Fibroblast of skin of abdomen (primary cell): ENCODE measurements at regions not wholly inside any gene's neighbourhood (a gene's known extent, or its start where the extent isn't known, plus 50 kb on each side); places are given as distances from the start of the nearest gene placed in this dataset.

Experiments
- DNase-seq: peaks from one replicate; pipeline ENCODE4 v3.0.0-alpha.2; 2013

DNA sequence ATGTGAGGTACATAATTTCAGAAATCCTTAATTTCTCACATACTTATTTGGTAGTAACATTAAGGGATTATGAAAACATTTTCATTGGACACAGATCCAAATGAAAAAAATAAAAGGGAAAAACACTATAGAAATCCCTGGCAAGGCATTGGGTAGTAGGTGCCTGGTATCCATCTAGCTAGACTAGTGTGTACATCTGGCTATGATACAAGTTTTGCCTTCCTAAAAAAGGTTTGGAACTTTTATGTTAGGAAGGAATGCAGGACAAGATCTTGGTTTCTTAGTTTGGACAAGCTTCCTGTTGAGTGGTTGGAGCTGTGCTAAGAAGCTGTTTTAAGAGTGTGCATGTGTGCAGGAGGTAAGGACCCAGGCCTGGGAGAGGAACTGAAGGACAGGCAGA is 252.3 kb upstream of the GLI3 start:
- no peak for DNase-seq

DNA sequence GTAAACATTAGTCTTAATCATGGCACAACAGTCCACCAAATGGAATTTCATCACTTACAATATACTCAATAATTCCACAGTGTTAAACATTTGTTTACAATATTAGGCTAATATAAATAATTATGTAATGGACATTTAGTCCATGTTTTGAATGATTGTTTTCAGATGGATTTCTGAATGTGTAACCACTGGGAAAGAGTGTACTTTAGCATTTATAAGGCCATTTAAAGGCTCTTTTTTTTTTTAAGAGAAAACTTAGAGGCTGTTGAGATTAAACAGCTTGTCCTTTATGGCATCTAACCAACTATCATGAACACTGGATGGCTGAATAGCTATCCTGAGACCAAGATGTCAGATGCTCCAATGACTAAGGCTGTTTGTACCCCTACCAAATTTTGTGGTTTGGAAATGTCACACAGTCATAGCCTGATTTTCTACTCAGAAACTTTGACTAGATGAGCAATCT is 248.3 kb upstream of the GLI3 start:
- DNase-seq = no peak

DNA sequence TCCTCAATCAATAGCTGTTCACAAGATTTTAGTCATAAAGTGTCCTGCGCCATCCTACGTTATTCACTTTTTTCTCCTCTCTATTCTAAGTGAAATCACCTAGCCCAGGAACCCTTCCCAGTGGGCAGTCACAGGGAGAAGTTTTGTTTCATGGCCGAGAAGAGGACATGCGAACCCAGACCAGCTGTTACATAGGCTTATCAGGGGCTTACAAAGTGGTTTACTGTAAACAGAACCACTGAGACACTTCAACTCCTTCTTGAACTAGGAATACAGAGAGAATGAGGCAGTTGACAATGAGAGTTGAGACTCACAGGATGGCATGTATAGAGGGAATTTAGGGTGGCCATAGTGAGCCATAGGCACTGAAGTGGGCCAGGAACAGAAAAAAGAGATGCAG is 246.9 kb upstream of the GLI3 start:
- no peak for DNase-seq

DNA sequence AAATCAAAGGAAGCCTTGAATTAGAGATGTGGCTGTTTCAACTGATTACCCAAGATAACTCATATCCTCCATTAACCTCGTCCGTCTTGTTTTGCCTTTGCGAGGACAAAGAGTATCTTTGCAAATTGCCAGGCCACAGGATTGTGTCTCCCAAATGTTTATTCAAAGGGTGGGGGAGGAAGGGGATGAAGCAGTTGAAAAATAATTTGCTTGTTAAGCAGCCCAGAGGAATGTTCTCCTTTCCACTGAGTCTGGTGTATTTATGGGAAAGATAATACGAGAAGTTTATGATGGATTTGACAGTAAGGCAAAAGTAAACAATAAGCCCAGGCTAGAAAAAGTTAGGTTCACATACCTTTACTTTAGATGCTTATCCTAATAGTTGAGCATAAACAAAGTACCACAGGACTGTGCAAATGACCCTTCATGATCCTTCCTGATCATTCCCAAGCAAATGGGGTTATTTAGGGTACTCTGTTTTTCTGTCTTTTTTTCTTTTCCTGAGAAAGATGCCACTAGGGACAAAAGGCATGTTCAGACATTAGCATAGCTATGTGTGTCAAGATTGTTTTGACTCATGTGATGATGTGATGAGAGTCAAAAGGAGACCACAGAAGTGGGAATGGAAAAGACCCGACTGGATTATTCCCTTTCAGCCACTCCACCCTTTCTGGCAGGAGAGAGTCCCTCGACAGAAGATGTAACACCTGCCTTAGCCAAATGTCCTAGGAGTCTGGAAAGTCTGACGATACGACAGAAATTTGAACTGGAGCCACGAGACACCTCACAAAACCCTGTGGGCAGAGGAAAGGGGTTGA is 243.0 kb upstream of the GLI3 start:
- peak; percentile 58 for DNase-seq

DNA sequence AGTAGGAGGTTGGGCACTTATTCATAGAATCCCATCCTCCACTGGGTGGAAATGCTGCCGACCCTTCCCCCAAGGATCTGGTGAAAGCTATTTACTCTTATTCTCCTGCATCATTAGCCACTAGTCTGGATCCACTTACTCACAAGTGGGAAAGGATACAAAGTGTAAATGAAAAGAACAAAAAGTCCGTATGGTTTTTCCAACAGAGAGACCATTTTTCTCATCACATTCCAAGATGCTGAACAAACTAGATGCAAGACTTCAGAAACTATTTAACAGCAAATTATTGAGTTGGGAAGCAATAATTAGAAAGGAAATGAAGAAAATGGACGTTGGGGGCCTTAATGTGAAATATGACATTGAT is 242.4 kb upstream of the GLI3 start:
- no peak for DNase-seq

DNA sequence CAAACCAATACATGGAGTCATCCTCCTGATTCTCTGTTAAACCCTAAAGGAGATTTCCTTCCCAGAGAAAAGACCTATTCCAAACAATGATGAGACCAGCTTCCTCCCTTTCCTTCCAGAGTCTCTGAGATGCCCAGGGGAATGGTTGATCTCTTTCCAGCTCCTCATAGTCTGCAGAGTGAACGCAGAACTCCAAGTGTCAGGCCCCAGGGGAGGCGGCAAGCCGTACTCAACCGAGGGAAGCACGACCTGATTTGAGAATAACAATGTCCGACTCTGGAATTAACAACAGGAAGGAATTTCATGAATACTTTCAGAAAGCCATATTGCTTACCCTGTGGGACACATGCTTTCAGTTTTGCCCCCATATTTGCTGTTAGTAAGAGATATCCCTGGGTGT is 241.7 kb upstream of the GLI3 start:
- DNase-seq = no peak

DNA sequence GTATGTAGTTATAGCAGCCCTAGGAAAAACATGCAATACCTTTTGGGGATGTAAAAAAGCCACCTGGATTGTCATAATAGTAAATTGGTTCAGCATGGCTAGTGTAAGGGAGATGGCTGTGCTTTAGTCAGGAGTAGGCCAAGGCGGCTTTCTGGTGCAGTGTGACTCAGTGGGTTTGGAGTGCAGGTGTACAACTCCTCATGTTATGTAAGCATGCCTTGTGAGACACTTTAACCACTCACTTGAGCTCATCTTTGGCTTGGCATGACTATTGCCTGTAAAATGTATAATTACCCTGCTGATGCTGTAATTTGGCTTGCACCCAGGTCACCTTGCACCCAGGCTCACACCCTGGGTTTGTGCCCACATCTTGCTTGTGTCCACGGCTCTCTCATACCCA is 239.2 kb upstream of the GLI3 start:
- DNase-seq = no peak

DNA sequence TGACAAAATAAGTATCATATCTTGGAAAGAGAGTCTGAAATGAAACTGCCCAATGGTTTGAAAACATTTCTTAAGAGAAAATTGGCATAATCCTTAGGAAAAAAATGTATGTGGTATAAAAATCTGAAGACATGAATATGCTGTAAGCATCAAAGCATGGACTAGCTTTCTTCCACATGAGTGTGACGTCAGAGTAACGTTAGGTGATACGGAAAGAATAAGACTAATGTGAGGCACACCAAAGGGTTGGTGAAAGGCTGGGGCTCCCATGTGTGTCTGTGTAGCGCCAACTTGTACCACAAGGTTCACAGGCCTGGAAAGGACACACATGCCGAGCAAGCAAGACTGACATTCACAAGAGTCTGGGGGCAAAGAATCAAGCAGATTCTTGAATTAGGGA is 238.1 kb upstream of the GLI3 start:
- no peak for DNase-seq

DNA sequence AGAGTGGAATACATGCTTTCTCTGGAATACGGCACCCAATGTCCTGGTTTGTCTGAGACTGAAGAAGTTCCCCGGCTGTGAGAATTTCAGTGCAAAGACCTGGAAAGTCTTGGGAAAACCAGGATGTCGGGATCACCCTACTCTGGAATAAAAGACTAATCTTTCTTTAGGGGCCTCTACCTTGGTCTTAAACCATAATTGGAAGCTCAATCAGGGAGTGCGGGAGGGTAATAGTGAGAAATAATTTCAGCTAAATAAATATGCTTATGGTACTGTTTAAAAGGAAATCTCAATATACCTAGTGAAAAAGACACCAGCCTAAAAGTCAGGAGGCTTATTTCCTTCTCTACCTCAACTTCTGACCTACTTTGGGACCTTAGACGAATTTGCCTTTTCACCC is 236.1 kb upstream of the GLI3 start:
- DNase-seq = no peak

DNA sequence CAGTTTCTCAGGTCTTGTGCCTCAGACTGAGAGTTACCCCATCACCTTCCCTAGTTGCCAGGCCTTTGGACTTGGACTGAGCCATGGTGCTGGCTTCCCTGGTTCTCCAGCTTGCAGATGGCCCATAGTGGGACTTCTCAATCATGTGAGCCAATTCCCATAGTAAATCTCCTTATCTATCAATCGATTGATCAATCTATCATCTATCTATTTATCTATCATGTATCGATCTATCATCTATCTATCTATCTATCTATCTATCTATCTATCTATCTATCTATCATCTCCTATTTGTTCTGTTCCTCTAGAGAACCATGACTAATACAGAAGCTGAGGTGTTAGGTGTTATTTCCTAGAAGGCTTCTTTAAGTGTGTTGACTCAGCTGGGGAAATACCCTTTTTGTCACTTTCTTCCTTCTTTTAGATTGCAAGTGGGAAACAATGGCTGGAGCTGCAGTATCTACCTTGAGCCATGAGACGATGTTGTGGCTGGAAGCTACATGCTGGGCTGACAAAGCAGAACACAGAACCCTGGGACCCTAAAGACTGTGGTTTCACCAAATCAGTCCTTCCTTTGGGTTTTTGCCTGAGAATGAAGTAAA is 234.7 kb upstream of the GLI3 start:
- no peak for DNase-seq

DNA sequence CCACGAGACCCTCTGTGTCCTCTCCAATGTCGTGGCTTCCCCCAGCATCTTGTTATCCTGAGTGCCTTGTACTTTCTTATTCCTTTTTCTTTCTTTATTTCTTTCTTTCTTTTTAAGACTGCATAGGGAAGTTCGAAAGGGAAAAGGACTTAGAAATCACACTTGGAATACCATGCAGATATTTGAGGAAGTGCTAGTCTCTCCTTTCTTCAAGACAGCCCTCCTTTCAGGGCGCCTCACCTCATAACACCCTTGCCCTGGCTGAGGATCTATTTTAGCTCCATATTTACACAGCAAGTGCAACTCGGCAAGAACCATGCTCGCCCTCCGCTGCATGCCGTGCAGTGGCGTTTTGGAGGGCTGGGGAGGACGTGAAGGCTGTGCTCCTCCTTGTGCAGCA is 232.3 kb upstream of the GLI3 start:
- no peak for DNase-seq

DNA sequence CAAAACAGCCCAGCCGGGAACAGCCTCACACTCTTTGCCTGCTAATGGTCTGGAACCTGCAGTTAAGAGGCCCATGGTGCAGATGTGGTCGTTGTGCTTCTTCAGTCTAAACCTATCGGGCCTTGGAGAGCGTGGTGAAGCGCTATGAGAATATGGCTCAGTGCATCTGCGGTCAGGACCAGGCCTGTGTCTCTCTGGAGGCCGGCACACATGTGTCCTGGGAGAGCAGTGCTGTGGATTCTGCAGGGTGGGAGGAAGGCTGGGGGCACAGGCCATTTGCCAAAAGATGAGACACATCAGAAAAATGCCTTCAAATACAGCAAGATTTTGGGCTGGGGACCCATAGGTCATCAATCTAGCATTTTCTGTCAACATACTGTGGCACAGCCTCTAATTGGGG is 231.5 kb upstream of the GLI3 start:
- DNase-seq = peak; percentile 50

DNA sequence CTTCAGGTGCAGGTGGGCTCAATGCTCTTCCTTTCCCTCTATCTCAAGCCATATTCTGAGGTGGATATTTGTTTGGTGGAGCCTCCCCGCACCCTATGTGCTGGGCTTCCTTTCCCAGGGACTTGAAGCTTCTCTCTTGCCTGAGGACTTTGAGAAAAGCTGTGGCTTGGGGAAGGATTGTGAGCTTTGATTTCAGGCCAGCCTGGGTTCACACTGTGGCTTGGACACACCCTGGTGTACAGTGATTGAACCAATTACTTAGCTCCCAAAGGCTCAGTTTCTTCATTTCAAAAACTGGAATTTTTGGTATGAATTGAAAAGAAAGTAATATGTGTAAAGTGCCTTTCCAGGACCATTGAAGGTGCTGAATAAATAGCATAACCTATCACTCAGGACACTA is 224.5 kb upstream of the GLI3 start:
- no peak for DNase-seq

DNA sequence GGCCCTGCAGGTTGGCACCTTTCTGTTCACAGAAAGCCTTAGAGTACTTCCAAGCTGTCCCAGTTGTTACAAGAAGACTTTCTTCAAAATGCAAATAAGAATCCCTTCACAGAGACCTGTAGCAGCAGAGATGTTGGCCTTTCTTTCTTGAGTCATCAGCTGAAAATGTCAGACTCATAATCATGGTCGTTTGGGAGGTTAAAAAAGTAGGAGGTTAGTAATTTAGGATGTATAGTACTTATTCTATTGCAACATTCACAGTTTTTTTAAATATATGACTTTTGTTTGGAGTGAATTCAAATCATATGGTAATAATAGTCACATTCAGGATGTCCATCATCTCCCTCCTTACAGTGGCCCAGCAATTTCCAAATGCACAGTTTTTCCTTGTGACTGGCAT is 223.9 kb upstream of the GLI3 start:
- DNase-seq = peak; percentile 75

DNA sequence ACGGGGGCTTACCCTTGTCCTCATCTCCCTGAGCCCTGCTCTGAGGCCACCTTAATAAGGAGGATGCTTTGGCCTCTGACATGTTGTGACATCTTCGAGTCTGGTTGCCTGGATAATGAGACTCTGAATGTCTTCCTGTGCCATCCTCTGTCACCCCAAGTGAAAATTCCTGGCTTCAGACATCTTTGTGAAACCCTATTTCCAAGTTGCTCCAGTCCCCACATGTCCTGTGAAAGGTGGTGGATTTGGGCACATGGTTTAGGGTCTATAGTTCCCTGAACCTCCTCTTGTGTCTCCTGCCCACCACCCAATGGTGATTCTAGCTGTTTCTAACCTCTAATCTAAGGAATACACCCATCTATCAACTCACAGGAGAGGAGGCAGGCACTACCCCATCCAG is 223.1 kb upstream of the GLI3 start:
- no peak for DNase-seq

DNA sequence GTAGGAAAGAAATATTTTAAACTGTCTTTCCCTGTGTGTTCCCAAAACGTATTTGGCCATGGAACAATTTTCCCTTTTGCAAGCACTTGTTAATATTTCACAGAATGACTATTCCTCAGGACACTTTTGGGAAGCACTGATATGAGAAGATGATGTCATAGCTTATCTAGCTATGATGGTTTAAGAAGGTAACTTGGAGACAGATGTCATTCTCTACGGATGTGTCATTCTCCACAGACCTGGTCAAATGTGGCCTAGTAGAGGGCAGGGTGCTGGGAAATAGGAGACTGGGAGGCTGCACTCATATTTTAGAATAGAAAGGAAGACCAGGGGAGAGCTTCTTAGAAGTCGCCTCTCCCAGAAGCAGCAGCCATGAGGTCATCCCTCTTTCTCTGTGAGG is 220.7 kb upstream of the GLI3 start:
- peak; percentile 28 for DNase-seq

DNA sequence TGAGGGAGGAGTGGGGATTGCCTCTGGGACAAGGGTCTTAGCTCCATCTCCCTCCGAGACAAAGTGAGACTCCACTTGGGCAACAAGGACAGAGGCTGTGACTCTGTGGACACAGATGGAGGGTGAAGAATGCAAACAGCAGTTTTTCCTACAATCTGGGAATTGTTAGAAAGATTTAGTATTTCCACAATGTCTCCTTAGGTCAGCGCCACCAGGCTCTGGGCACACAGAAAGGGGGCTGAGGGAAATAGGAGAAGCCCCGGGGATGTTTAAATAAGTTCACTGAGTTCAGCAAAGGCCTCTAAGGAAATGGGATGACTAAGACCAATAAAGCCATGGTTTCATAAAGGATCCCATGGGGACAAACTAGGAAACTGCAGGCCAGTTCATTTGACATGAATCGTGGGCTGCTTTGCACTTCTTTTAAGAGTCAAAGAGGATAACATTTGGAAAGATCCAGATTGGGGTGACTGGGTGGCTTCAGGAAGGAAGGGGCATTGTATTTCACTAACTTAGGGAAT is 219.8 kb upstream of the GLI3 start:
- peak; percentile 10 for DNase-seq

DNA sequence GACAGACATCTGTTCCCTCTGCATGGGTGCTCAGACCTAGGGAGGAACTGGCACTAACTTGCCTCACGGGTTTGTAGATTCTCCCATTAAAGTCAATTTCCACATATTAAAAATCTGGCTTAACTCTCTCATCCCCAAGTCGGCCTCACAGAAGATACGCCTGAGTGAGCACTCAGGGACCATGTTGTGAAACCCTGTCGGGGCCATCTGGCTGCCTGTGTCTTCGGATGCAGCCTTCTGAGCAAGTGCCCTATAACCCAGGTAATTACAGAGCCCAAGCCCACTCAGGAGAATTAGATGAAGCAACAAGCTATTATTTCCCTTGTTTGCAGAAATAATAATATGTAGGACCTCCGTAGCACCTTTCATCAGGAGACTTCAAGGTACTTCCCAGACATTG is 219.3 kb upstream of the GLI3 start:
- no peak for DNase-seq

DNA sequence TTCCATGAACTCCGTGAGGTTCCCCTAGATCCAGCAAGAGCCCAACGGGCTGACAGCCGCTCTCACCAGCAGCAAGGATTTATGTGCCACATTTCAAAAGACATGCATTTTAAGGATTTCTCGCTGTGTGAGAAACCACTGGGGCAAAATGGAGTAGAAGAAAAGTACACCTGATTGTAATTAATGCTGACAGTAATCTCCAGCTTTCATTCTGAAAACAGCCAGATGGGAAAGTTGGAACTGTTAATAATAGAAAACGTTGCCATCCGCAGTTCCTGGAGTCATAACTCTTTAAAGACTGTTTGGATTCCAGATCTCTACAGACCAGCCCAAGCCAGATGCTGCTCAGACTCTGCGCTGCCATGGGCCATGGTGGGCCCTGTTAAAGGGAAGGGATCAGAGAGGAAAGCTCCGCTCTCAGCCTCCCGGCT is 216.9 kb upstream of the GLI3 start:
- peak; percentile 95 for DNase-seq

DNA sequence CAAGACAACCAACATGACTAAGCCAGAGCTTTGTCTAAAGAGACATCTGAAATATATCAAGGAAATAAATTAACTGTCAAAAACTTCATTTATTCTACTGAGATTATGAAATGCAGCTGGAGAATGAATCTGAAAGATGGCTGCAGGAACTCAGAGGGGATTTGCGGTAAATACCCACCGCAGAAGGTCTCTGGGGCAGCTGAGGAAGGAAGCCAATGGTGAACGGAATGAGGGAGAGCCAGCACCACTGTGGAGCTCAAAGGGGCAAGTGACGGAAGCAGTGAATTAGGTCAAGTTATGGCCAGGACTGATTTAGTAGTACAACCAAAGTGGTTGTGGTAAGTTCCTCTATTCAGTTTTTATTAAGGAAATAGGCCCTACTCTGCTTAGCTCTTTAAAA is 215.3 kb upstream of the GLI3 start:
- peak; percentile 89 for DNase-seq

DNA sequence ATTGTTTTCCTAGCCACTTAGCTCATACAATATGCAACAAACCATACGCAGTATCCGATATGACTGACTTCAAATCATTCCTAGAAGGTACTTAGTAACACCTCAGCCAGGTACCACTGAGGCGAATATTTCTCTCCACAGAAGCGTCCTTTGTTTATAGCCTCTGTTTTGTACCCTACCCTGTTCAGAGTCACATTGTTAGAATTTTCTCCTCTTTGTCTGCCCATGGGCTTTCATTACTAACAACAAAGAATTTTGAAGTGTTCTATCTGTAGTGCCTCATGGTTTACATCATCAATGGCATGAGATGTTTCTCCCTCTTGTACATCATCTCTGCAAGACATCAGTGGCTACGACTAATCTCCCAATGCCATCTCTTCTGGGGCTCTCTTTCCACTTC is 212.4 kb upstream of the GLI3 start:
- no peak for DNase-seq

DNA sequence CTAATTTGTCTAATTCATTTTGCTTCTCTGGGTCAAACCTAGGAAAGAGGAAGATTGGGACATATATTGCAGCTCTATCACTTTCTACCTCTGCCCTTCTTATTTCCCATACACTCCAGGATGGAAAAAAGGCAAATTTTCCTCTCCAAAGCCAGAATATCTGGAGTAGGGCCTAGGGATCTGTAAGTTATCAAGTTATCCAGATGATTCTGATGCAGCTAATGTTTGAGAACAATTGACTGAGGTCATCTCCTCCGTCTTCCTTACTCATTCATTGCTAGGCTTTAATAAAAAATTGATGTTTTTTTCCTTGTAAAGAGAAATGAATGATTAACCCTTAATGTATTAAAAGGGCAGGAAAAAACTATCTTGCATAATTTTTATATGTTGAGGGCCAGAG is 211.9 kb upstream of the GLI3 start:
- DNase-seq = no peak

DNA sequence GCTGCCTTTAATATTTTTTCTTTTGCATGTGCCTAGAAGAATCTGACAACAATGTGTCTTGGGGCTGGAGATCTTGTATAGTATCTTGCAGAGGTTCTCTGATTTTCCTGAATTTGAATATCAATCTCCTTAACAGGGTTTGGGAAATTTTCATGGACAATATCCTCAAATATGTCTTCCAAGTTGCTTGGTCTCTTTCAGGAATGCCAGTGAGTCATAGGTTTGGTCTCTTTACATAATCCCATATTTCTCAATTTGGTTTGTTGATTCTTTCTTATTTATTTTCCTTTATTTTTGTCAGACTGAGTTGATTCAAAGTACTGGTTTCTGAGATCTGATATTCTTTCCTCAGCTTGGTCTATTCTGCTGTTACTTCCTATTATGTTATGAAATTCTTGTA is 208.7 kb upstream of the GLI3 start:
- peak; percentile 37 for DNase-seq

DNA sequence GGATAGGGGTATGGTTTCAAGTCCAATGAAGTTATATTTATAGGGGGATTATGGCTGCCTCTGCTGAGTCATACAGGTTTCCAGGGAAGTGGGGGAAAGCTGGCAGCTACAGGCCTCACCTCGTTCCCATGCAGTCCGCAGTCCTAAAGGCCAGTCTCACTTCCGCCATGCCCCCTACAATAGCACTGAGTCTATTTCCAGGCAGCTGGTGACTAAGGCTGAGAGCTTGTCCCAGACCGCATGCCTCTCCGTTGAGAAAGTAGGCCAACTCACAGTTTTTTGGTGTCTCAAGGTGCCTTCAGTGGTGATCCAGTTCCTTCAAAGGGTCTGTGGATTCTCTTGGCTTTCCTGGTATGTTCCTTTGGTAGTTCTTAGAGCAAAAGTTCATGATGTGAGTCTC is 203.9 kb upstream of the GLI3 start:
- no peak for DNase-seq
